Erythroblast (primary cell): ENCODE measurements at regions not wholly inside any gene's neighbourhood (a gene's known extent, or its start where the extent isn't known, plus 50 kb on each side); places are given as distances from the start of the nearest gene placed in this dataset.

Experiments
- GATA1 ChIP-seq: IDR thresholded peaks from 2 replicates; pipeline ENCODE4 v1.6.1; 2011; ENCODE audit warnings: low read depth, mild to moderate bottlenecking, control low read depth, low read length, moderate library complexity
- POLR2A ChIP-seq: IDR thresholded peaks from 2 replicates; pipeline ENCODE4 v1.6.1; 2011; ENCODE audit warnings: mild to moderate bottlenecking, low read length

DNA sequence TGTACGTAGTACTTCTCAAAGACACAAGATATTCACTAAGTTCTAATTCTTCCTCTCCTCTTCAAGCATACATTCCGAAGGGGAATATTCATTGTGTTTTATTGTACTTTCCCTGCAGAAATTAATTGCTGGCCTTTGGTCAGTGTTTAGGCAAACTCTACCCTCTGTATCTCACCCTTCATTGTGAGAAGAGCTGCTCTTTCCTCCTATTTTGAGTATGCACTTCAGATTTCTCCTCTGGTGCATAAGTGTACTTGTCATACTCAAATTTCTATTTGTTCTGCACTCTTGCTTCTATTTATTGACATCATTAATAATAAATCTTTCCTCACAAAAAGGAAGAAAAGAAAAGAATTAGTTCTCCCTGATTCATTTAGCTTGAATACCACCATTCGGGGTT lies 485.4 kb upstream of the SLC8A1 start:
- no peak for TF ChIP-seq POLR2A
- TF ChIP-seq GATA1, result no peak
